H1 (cell line): ENCODE measurements at regions not wholly inside any gene's neighbourhood (a gene's known extent, or its start where the extent isn't known, plus 50 kb on each side); places are given as distances from the start of the nearest gene placed in this dataset.

ENCODE experiments used
- ATF3 ChIP-seq: IDR thresholded peaks from 2 replicates; pipeline ENCODE4 v1.6.1; 2011; ENCODE audit warnings: low read depth, mild to moderate bottlenecking, low read length; ENCODE audit not compliant: insufficient read depth
- BACH1 ChIP-seq: IDR thresholded peaks from 2 replicates; pipeline ENCODE4 v1.6.1; 2012; ENCODE audit warnings: low read length, improper control_type of control experiment
- CTCF ChIP-seq, 3 experiments: IDR thresholded peaks; 1 replicate in 2 of 3; 2 replicates in 1 of 3; pipeline versions ENCODE4 v1.5.1 to v1.6.1; 2011; ENCODE audit warnings: low read length in 3 of 3, mild to moderate bottlenecking in 3 of 3, inconsistent platforms in 2 of 3, low read depth in 1 of 3, moderate library complexity in 1 of 3; ENCODE audit not compliant: insufficient read depth in 1 of 3; ENCODE audit errors: control extremely low read depth in 1 of 3
- EP300 ChIP-seq, 2 experiments: IDR thresholded peaks; 1 replicate in 1 of 2; 2 replicates in 1 of 2; pipeline ENCODE4 v1.6.1; 2011 to 2012; ENCODE audit warnings: low read depth in 2 of 2, low read length in 2 of 2, mild to moderate bottlenecking in 2 of 2, borderline replicate concordance in 1 of 2, inconsistent platforms in 1 of 2, moderate library complexity in 1 of 2
- EZH2 ChIP-seq: fragments of 200-600 bp; sonication (generic); IDR thresholded peaks from 2 replicates; pipeline ENCODE4 v1.7.1; 2012; ENCODE audit warnings: low read depth, mild to moderate bottlenecking, moderate library complexity, low read length, inconsistent platforms; ENCODE audit not compliant: severe bottlenecking
- JUND ChIP-seq: IDR thresholded peaks from 2 replicates; pipeline ENCODE4 v1.6.1; 2011; ENCODE audit warnings: mild to moderate bottlenecking, improper control_type of control experiment, low read length
- MAX ChIP-seq: IDR thresholded peaks from 2 replicates; pipeline ENCODE4 v1.6.1; 2012; ENCODE audit warnings: inconsistent platforms
- NANOG ChIP-seq: IDR thresholded peaks from 2 replicates; pipeline ENCODE4 v1.6.1; 2011; ENCODE audit warnings: low read length, low read depth, mild to moderate bottlenecking, inconsistent platforms; ENCODE audit not compliant: insufficient read depth, poor library complexity, severe bottlenecking
- POLR2A ChIP-seq, 2 experiments: IDR thresholded peaks; 1 replicate in 1 of 2; 2 replicates in 1 of 2; pipeline ENCODE4 v1.6.1; 2011; ENCODE audit warnings: low read depth in 2 of 2, low read length in 2 of 2, mild to moderate bottlenecking in 2 of 2; ENCODE audit errors: control extremely low read depth in 1 of 2
- SIN3A ChIP-seq, 2 experiments: IDR thresholded peaks in 1 of 2; conservative IDR thresholded peaks in 1 of 2; 2 replicates each; pipeline ENCODE4 v1.6.1; 2011 to 2012; ENCODE audit warnings: low read length in 2 of 2, improper control_type of control experiment in 1 of 2, low read depth in 1 of 2, mild to moderate bottlenecking in 1 of 2
- SRF ChIP-seq: IDR thresholded peaks from 2 replicates; pipeline ENCODE4 v1.6.1; 2011; ENCODE audit warnings: mild to moderate bottlenecking, low read depth, low read length, moderate library complexity
- USF2 ChIP-seq: IDR thresholded peaks from 2 replicates; pipeline ENCODE4 v1.6.1; 2011; ENCODE audit warnings: low read length, improper control_type of control experiment
- YY1 ChIP-seq: IDR thresholded peaks from 2 replicates; pipeline ENCODE4 v1.6.1; 2011; ENCODE audit warnings: low read depth, mild to moderate bottlenecking, low read length

- TF ChIP-seq SRF (no peak), POLR2A (IDR thresholded peaks at IDR 0.05; ENCODE audit: control extremely low read depth in 1 of 2, low read depth in 2 of 2, low read length in 2 of 2) (no peak), SIN3A (conservative IDR thresholded peaks at IDR 0.05 in 1 of 2, IDR thresholded peaks at IDR 0.05 in 1 of 2; ENCODE audit: low read depth in 1 of 2, low read length in 2 of 2) (no peak), CTCF (IDR thresholded peaks at IDR 0.05; ENCODE audit: control extremely low read depth in 1 of 3, insufficient read depth in 1 of 3, low read depth in 1 of 3, low read length in 3 of 3) (no peak), ATF3 (no peak), MAX (no peak), JUND (no peak), NANOG (no peak), YY1 (no peak), BACH1 (no peak), EP300 (IDR thresholded peaks at IDR 0.05; ENCODE audit: borderline replicate concordance in 1 of 2, low read depth in 2 of 2, low read length in 2 of 2) (no peak), USF2 (no peak), EZH2 (no peak)
Observed at GRCh38 chr7:35465791-35466336, 212.0 kb upstream of the TBX20 start.
